Nephron (organoid): ENCODE measurements at regions not wholly inside any gene's neighbourhood (a gene's known extent, or its start where the extent isn't known, plus 50 kb on each side); places are given as distances from the start of the nearest gene placed in this dataset.
A peak's percentile ranks its signal among the peaks of the same experiment; 100 is the strongest.
"Not testable (repeated sequence)": the region's sequence is repeated elsewhere in the genome, so short reads cannot be mapped to it uniquely, and the experiment has no call there.

ENCODE experiments used
- H3K27ac Mint-ChIP-seq, 3 experiments: 2 replicates each; pipeline ENCODE4 v1.8.0; 2020; ENCODE audit warnings: mixed read lengths in 3 of 3, mild to moderate bottlenecking in 2 of 3, moderate library complexity in 1 of 3
- H3K27me3 Mint-ChIP-seq: 2 replicates; pipeline ENCODE4 v1.8.0; 2021; ENCODE audit warnings: low read depth, mild to moderate bottlenecking, moderate library complexity, mixed read lengths
- H3K36me3 Mint-ChIP-seq: 2 replicates; pipeline ENCODE4 v1.8.0; 2020; ENCODE audit warnings: low read depth, mixed read lengths
- H3K4me1 Mint-ChIP-seq: 2 replicates; pipeline ENCODE4 v1.8.0; 2020; ENCODE audit warnings: mixed read lengths
- H3K4me3 Mint-ChIP-seq, 3 experiments: 2 replicates each; pipeline ENCODE4 v1.8.0; 2020; ENCODE audit warnings: mild to moderate bottlenecking in 3 of 3, mixed read lengths in 3 of 3, moderate library complexity in 2 of 3
- H3K9me3 Mint-ChIP-seq: 2 replicates; pipeline ENCODE4 v1.8.0; 2020; ENCODE audit warnings: mixed read lengths
- CTCF ChIP-seq, 3 experiments: fragments of 200-600 bp; sonication (generic); IDR thresholded peaks; one replicate each; pipeline ENCODE4 v1.5.0; 2021; ENCODE audit warnings: antibody characterized with exemption in 3 of 3; ENCODE audit not compliant: unreplicated experiment in 3 of 3

- H3K4me1 Mint-ChIP-seq, result peaks cover 14% of the 10 kb centered on the region
- H3K9me3 Mint-ChIP-seq, H3K4me3 Mint-ChIP-seq, H3K27me3 Mint-ChIP-seq, H3K27ac Mint-ChIP-seq, H3K36me3 Mint-ChIP-seq: not testable (repeated sequence)
Observed at GRCh38 chr11:71745656-71746055, 87.3 kb upstream of the DEFB108B start.

GRCh38 chr11:71746263-71746662 is 86.7 kb upstream of the DEFB108B start:
- H3K4me3 Mint-ChIP-seq, H3K27me3 Mint-ChIP-seq, H3K9me3 Mint-ChIP-seq, H3K36me3 Mint-ChIP-seq, H3K27ac Mint-ChIP-seq: not testable (repeated sequence)
- peaks cover 14% of the 10 kb centered on the region for H3K4me1 Mint-ChIP-seq

DNA sequence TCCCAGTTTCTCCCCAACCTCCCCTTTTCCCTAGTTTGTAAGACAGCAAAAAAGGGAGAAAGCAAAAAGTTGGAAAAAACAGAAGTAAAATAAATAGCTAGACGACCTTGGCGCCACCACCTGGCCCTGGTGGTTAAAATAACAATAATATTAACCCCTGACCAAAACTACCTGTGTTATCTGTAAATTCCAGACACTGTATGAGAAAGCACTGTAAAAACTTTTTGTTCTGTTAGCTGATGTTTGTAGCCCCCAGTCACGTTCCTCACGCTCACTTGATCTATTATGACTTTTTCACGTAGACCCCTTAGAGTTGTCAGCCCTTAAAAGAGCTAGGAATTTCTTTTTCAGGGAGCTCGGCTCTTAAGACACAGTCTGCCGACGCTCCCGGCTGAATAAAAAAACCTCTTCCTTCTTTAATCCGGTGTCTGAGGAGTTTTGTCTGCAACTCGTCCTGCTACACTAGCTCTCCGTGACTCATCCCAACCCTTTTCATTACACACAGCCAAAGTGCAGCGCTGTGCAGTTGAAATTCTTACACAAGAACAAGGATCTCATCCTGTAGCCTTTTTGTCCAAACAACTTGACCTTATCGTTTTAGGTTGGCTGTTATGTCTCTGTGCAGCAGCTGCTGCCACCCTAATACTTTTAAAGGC is 83.9 kb upstream of the DEFB108B start:
- H3K36me3 Mint-ChIP-seq, H3K9me3 Mint-ChIP-seq, H3K4me3 Mint-ChIP-seq, H3K27ac Mint-ChIP-seq, H3K4me1 Mint-ChIP-seq: not testable (repeated sequence)
- H3K27me3 Mint-ChIP-seq, result peaks cover 23% of the 10 kb centered on the region

- not testable (repeated sequence) for H3K27ac Mint-ChIP-seq, H3K36me3 Mint-ChIP-seq, H3K9me3 Mint-ChIP-seq, H3K4me1 Mint-ChIP-seq, H3K4me3 Mint-ChIP-seq
- peaks cover 23% of the 10 kb centered on the region for H3K27me3 Mint-ChIP-seq
Observed at GRCh38 chr11:71750908-71751307, 82.1 kb upstream of the DEFB108B start.

GRCh38 chr11:71764695-71765491 is 68.1 kb upstream of the DEFB108B start:
- Mint-ChIP-seq H3K27ac (peak overlapping the region in 2 of 3 experiments; percentile 39 to 68), H3K4me1 (peaks cover 19% of the 10 kb centered on the region)
- not testable (repeated sequence) for H3K36me3 Mint-ChIP-seq, H3K27me3 Mint-ChIP-seq, H3K9me3 Mint-ChIP-seq, H3K4me3 Mint-ChIP-seq

GRCh38 chr11:71767016-71767415 is 66.0 kb upstream of the DEFB108B start:
- H3K4me3 Mint-ChIP-seq, H3K27me3 Mint-ChIP-seq, H3K9me3 Mint-ChIP-seq, H3K27ac Mint-ChIP-seq, H3K36me3 Mint-ChIP-seq: not testable (repeated sequence)
- H3K4me1 Mint-ChIP-seq, result peaks cover 19% of the 10 kb centered on the region

GRCh38 chr11:71772193-71772592 is 60.8 kb upstream of the DEFB108B start:
- not testable (repeated sequence) for H3K9me3 Mint-ChIP-seq

GRCh38 chr11:71774603-71775222 is 58.3 kb upstream of the DEFB108B start:
- TF ChIP-seq CTCF (IDR thresholded peaks at IDR 0.05; ENCODE audit: unreplicated experiment in 3 of 3), result no peak
- Mint-ChIP-seq H3K4me1 (no peaks in the 10 kb centered on the region), H3K27me3 (peaks cover 14% of the 10 kb centered on the region), H3K9me3 (no peaks in the 10 kb centered on the region), H3K27ac (no peak overlapping the region), H3K36me3 (no peaks in the 10 kb centered on the region), H3K4me3 (no peak overlapping the region)

More at GRCh38 chr11:71772193-71772592, 60.8 kb upstream of the DEFB108B start:
- not testable (repeated sequence) for H3K4me1 Mint-ChIP-seq, H3K27ac Mint-ChIP-seq, H3K36me3 Mint-ChIP-seq, H3K4me3 Mint-ChIP-seq
- peaks cover 14% of the 10 kb centered on the region for H3K27me3 Mint-ChIP-seq

DNA sequence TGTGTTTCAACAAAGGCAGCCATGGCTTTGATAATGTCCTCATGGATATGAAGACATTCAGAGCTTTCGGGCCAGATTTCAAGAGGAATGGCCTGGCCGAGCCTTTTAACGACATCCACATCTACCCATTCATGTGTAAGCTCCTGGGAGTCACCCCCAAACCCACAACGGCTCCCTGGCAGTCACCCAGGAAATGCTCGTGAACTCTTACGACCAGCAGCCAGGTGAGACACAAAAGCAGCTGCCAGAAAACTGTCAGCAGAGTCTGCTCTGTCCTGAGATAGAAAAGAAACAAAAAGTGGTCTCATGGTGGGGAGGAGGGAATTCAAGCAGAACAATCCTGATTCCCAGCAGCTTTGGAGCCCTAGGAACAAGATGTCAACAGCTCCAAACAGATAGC is 52.9 kb upstream of the DEFB108B start:
- Mint-ChIP-seq H3K4me1 (peaks cover 10% of the 10 kb centered on the region), H3K27ac (peak overlapping the region in 2 of 3 experiments; percentile 34 to 43)
- H3K27me3 Mint-ChIP-seq, H3K9me3 Mint-ChIP-seq, H3K36me3 Mint-ChIP-seq, H3K4me3 Mint-ChIP-seq: not testable (repeated sequence)

DNA sequence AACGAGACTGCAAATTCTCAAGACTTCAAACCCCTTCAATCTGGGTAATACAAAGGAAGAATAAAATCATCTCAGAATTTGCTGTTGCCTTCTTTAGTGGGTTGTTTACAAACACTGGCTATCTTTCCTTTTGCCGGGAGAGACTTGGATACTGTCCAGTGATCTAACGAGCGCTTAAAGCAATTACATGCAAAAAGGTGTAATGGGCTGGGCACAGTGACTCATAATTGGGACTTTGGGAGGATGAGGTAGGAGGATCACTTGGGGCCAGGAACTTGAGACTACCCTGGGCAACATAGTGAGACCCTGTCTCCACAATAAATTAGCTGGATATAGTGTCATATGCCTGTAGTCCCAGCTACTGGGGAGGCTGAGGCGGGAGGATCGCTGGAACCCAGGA is 52.2 kb upstream of the DEFB108B start:
- Mint-ChIP-seq H3K27ac (peak overlapping the region in 2 of 3 experiments; percentile 34 to 43), H3K4me1 (peaks cover 11% of the 10 kb centered on the region), H3K4me3 (peak overlapping the region in 1 of 3 experiments; percentile 7)
- H3K27me3 Mint-ChIP-seq, H3K36me3 Mint-ChIP-seq, H3K9me3 Mint-ChIP-seq: not testable (repeated sequence)

GRCh38 chr11:71781491-71781890 is 51.5 kb upstream of the DEFB108B start:
- not testable (repeated sequence) for H3K36me3 Mint-ChIP-seq, H3K9me3 Mint-ChIP-seq, H3K27me3 Mint-ChIP-seq, H3K27ac Mint-ChIP-seq
- Mint-ChIP-seq H3K4me1 (peaks cover 17% of the 10 kb centered on the region), H3K4me3 (peak overlapping the region in 1 of 3 experiments; percentile 20)

- not testable (repeated sequence) for H3K27me3 Mint-ChIP-seq, H3K4me3 Mint-ChIP-seq, H3K27ac Mint-ChIP-seq, H3K36me3 Mint-ChIP-seq, H3K9me3 Mint-ChIP-seq
- peaks cover 17% of the 10 kb centered on the region for H3K4me1 Mint-ChIP-seq
Observed at GRCh38 chr11:71782229-71782861, 50.7 kb upstream of the DEFB108B start.

GRCh38 chr11:71783191-71783590 is 49.8 kb upstream of the DEFB108B start:
- not testable (repeated sequence) for H3K4me3 Mint-ChIP-seq, H3K27ac Mint-ChIP-seq, H3K9me3 Mint-ChIP-seq, H3K27me3 Mint-ChIP-seq, H3K36me3 Mint-ChIP-seq
- H3K4me1 Mint-ChIP-seq, result peaks cover 18% of the 10 kb centered on the region
